ENCODE measurements at regions not wholly inside any gene's neighbourhood (a gene's known extent, or its start where the extent isn't known, plus 50 kb on each side); places are given as distances from the start of the nearest gene placed in this dataset.

DNA sequence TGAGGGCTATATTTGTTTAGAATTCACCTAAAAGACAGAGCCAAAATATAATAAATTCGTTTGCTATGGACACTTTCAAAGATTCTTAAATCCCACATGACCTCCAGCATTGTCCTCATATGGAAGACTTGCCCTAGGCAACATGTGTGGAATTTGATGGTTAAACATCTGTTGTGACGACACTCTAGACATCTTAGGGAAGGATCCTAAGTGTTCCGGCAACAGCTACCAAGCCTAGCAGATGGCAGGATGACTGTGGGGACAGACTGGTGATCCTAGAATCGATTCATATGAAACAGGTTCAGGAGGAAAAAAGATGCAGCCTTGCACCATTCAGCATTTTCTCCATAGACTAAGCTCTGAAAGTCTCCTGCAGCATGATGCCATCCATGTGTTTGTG, 77.6 kb upstream of the BACH2 start:
- TF ChIP-seq EZH2 (IDR thresholded peaks at IDR 0.05; ENCODE audit: borderline replicate concordance, low read depth, low read length, severe bottlenecking) (no peak), JUN (IDR thresholded peaks at IDR 0.05; ENCODE audit: borderline replicate concordance, insufficient read depth, insufficient read length, low read depth) (no peak), GATA2 (IDR thresholded peaks at IDR 0.05; ENCODE audit: insufficient read depth, insufficient read length, low read depth, low read length) (no peak), POLR2AphosphoS5 (IDR thresholded peaks at IDR 0.05; ENCODE audit: insufficient read depth, low read depth, low read length) (no peak), MYC (IDR thresholded peaks at IDR 0.05; ENCODE audit: low read depth, low read length) (no peak), POLR2A (IDR thresholded peaks at IDR 0.05; ENCODE audit: low read depth, low read length) (no peak), FOS (IDR thresholded peaks at IDR 0.05; ENCODE audit: borderline replicate concordance, insufficient read depth, low read length) (no peak)
- TF ChIP-seq, protein P1, sequence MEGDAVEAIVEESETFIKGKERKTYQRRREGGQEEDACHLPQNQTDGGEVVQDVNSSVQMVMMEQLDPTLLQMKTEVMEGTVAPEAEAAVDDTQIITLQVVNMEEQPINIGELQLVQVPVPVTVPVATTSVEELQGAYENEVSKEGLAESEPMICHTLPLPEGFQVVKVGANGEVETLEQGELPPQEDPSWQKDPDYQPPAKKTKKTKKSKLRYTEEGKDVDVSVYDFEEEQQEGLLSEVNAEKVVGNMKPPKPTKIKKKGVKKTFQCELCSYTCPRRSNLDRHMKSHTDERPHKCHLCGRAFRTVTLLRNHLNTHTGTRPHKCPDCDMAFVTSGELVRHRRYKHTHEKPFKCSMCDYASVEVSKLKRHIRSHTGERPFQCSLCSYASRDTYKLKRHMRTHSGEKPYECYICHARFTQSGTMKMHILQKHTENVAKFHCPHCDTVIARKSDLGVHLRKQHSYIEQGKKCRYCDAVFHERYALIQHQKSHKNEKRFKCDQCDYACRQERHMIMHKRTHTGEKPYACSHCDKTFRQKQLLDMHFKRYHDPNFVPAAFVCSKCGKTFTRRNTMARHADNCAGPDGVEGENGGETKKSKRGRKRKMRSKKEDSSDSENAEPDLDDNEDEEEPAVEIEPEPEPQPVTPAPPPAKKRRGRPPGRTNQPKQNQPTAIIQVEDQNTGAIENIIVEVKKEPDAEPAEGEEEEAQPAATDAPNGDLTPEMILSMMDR (IDR thresholded peaks at IDR 0.05; ENCODE audit: extremely low read depth in 1 of 2, insufficient read depth in 1 of 2, low read depth in 1 of 2, low read length in 2 of 2): no peak
- TF ChIP-seq, protein P2, sequence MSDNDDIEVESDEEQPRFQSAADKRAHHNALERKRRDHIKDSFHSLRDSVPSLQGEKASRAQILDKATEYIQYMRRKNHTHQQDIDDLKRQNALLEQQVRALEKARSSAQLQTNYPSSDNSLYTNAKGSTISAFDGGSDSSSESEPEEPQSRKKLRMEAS (IDR thresholded peaks at IDR 0.05; ENCODE audit: insufficient read depth, insufficient read length): no peak
- Histone ChIP-seq H3K4me3 (replicated peaks in 1 of 3; ENCODE audit: insufficient read depth in 1 of 3, low read depth in 1 of 3, low read length in 3 of 3) (no peak overlapping the region), H3K4me2 (ENCODE audit: insufficient read depth, low read length) (no peak overlapping the region), H3K36me3 (ENCODE audit: control insufficient read depth in 2 of 2, extremely low read depth in 1 of 2, insufficient read depth in 2 of 2, low read length in 2 of 2) (no peaks in the 10 kb centered on the region), H4K20me1 (replicated peaks; ENCODE audit: control insufficient read depth, extremely low read depth, insufficient read depth, low read length) (no peaks in the 10 kb centered on the region), H3K79me2 (ENCODE audit: control insufficient read depth, insufficient read depth, low read length) (no peaks in the 10 kb centered on the region), H3K9ac (replicated peaks; ENCODE audit: extremely low read depth, insufficient read depth, low read length) (no peak overlapping the region), H3K4me1 (ENCODE audit: control insufficient read depth, extremely low read depth, insufficient read depth, low read length) (peaks cover 6% of the 10 kb centered on the region), H3K9me3 (replicated peaks; ENCODE audit: control insufficient read depth, insufficient read depth, low read length) (no peaks in the 10 kb centered on the region), H3K27me3 (ENCODE audit: control insufficient read depth in 2 of 2, insufficient read depth in 2 of 2, low read length in 2 of 2) (no peaks in the 10 kb centered on the region), H3K27ac (ENCODE audit: insufficient read depth, low read depth, low read length) (no peak overlapping the region), H3K9me1 (replicated peaks; ENCODE audit: control insufficient read depth, extremely low read depth, insufficient read depth, low read length) (no peaks in the 10 kb centered on the region), H2AFZ (ENCODE audit: low read depth, low read length) (no peak overlapping the region)
- ChIA-PET CTCF (no interaction called here), POLR2A (no interaction called here)
- DNase-seq (ENCODE audit: low read depth, low spot score): no peak
- intact Hi-C loops (cut with micrococcal nuclease): no loop called here
- no TSS peak for BruUV-seq (replicated peaks)
- dilution Hi-C loops (cut with MboI; ENCODE audit: extremely low pct_ligation_motif_present, low sequenced_read_pairs): no loop called here
- FAIRE-seq: no peak

Measured in endothelial cell of umbilical vein (primary cell).